ENCODE measurements at regions not wholly inside any gene's neighbourhood (a gene's known extent, or its start where the extent isn't known, plus 50 kb on each side); places are given as distances from the start of the nearest gene placed in this dataset.

DNA sequence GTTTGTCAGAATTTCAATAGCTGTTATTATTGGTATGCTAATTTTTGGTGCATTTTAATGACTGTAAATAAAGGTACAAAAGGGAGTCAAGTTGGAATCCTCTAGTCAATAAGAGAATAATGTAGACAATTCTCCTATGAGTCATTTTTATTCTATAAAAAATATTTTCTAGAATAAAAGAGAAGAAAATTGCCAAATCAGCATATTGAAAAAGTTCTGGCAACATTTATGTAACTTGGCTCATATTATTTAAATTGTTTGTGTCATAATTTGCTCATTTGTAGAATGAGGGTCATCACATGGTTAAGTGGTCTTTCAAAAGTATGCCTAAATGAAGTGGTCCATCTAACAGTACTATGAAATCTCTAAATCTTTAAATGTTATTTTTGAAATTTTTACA, 1719.8 kb upstream of the WWC1 start:
- no peaks in the 10 kb centered on the region for H3F3A ChIP-seq (ENCODE audit: insufficient read depth)
- no peak overlapping the region for H3K9ac ChIP-seq (ENCODE audit: low read length)
- no peak overlapping the region for H3K4me3 ChIP-seq (ENCODE audit: insufficient read depth, low read length, poor library complexity, severe bottlenecking)
- no peak overlapping the region for H3K27ac ChIP-seq (ENCODE audit: low read depth, low read length)
- H4K20me1 ChIP-seq (ENCODE audit: low read depth, low read length): no peaks in the 10 kb centered on the region
- no peaks in the 10 kb centered on the region for H3K27me3 ChIP-seq (ENCODE audit: low read length)
- H3K9me3 ChIP-seq (ENCODE audit: insufficient read depth, low read length): no peaks in the 10 kb centered on the region
- TF ChIP-seq, protein P1, sequence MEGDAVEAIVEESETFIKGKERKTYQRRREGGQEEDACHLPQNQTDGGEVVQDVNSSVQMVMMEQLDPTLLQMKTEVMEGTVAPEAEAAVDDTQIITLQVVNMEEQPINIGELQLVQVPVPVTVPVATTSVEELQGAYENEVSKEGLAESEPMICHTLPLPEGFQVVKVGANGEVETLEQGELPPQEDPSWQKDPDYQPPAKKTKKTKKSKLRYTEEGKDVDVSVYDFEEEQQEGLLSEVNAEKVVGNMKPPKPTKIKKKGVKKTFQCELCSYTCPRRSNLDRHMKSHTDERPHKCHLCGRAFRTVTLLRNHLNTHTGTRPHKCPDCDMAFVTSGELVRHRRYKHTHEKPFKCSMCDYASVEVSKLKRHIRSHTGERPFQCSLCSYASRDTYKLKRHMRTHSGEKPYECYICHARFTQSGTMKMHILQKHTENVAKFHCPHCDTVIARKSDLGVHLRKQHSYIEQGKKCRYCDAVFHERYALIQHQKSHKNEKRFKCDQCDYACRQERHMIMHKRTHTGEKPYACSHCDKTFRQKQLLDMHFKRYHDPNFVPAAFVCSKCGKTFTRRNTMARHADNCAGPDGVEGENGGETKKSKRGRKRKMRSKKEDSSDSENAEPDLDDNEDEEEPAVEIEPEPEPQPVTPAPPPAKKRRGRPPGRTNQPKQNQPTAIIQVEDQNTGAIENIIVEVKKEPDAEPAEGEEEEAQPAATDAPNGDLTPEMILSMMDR (IDR thresholded peaks at IDR 0.05; ENCODE audit: insufficient read depth, low read length, poor library complexity, severe bottlenecking): no peak
- TF ChIP-seq EZH2phosphoT487 (conservative IDR thresholded peaks at IDR 0.05; ENCODE audit: low read length): no peak
- H2AFZ ChIP-seq (ENCODE audit: low read depth, low read length, severe bottlenecking): no peak overlapping the region
- no peaks in the 10 kb centered on the region for H3K36me3 ChIP-seq (ENCODE audit: low read length)
- no peaks in the 10 kb centered on the region for H3K79me2 ChIP-seq (ENCODE audit: insufficient read depth, low read length)
- H3K9me2 ChIP-seq (replicated peaks; ENCODE audit: insufficient read depth, low read length): no peaks in the 10 kb centered on the region
- H3K4me2 ChIP-seq (ENCODE audit: low read depth, low read length, poor library complexity, severe bottlenecking): no peak overlapping the region

DNA sequence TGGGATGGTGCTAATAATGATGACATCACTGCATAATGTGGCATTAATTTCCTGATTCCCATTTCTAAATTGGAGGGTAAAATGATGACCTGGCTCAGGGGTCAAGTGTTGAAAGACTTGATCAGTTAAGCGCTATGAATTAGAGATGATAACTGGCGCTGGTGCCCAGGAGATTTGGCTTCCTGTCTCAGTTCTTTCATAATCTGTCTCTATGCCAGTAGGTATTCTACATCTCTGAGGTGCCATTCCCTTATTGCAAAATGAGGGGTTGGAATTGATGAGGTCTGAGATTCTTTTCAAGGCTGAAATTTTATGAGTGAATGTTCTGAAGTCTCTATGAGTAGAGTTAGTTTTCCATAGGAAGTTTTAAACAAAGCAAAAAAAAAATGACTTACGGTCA, 1715.1 kb upstream of the WWC1 start:
- H3K9ac ChIP-seq (ENCODE audit: low read length): no peak overlapping the region
- H3K9me2 ChIP-seq (replicated peaks; ENCODE audit: insufficient read depth, low read length): no peaks in the 10 kb centered on the region
- no peaks in the 10 kb centered on the region for H3K9me3 ChIP-seq (ENCODE audit: insufficient read depth, low read length)
- no peaks in the 10 kb centered on the region for H3K27me3 ChIP-seq (ENCODE audit: low read length)
- TF ChIP-seq, protein P1 (IDR thresholded peaks at IDR 0.05; ENCODE audit: insufficient read depth, low read length, poor library complexity, severe bottlenecking): no peak
- TF ChIP-seq EZH2phosphoT487 (conservative IDR thresholded peaks at IDR 0.05; ENCODE audit: low read length): no peak
- H3K79me2 ChIP-seq (ENCODE audit: insufficient read depth, low read length): no peaks in the 10 kb centered on the region
- no peaks in the 10 kb centered on the region for H4K20me1 ChIP-seq (ENCODE audit: low read depth, low read length)
- H3K4me3 ChIP-seq (ENCODE audit: insufficient read depth, low read length, poor library complexity, severe bottlenecking): no peak overlapping the region
- no peak overlapping the region for H2AFZ ChIP-seq (ENCODE audit: low read depth, low read length, severe bottlenecking)
- H3K36me3 ChIP-seq (ENCODE audit: low read length): no peaks in the 10 kb centered on the region
- no peak overlapping the region for H3K27ac ChIP-seq (ENCODE audit: low read depth, low read length)
- no peak overlapping the region for H3K4me2 ChIP-seq (ENCODE audit: low read depth, low read length, poor library complexity, severe bottlenecking)
- H3F3A ChIP-seq (ENCODE audit: insufficient read depth): no peaks in the 10 kb centered on the region

DNA sequence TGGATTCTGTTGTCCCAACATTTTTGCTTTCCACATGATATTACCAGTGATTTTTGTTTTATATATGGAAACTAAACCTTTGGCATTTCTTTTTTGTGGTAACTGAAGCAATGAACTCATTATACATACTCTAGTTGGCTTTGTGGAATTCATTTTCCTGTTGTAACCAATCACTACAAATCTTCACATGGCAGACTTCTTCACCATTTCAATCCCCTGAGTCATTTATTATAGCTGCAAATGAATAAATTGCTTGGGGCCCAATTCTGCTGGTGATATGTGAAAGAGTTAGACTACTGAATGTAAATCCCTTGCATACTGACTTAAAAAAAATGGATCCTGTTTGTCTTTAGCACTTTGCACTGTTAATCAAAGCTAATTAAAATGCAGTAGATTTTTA, 1709.6 kb upstream of the WWC1 start:
- Histone ChIP-seq H4K20me1 (ENCODE audit: low read depth, low read length) (no peaks in the 10 kb centered on the region), H3K9me3 (ENCODE audit: insufficient read depth, low read length) (no peaks in the 10 kb centered on the region), H2AFZ (ENCODE audit: low read depth, low read length, severe bottlenecking) (no peak overlapping the region), H3K27ac (ENCODE audit: low read depth, low read length) (no peak overlapping the region), H3K27me3 (ENCODE audit: low read length) (no peaks in the 10 kb centered on the region), H3K9ac (ENCODE audit: low read length) (no peak overlapping the region), H3K4me3 (ENCODE audit: insufficient read depth, low read length, poor library complexity, severe bottlenecking) (no peak overlapping the region), H3F3A (ENCODE audit: insufficient read depth) (no peaks in the 10 kb centered on the region), H3K79me2 (ENCODE audit: insufficient read depth, low read length) (no peaks in the 10 kb centered on the region), H3K4me2 (ENCODE audit: low read depth, low read length, poor library complexity, severe bottlenecking) (no peak overlapping the region), H3K9me2 (replicated peaks; ENCODE audit: insufficient read depth, low read length) (no peaks in the 10 kb centered on the region), H3K36me3 (ENCODE audit: low read length) (no peaks in the 10 kb centered on the region)
- no peak for TF ChIP-seq EZH2phosphoT487 (conservative IDR thresholded peaks at IDR 0.05; ENCODE audit: low read length)
- TF ChIP-seq, protein P1 (IDR thresholded peaks at IDR 0.05; ENCODE audit: insufficient read depth, low read length, poor library complexity, severe bottlenecking): no peak

DNA sequence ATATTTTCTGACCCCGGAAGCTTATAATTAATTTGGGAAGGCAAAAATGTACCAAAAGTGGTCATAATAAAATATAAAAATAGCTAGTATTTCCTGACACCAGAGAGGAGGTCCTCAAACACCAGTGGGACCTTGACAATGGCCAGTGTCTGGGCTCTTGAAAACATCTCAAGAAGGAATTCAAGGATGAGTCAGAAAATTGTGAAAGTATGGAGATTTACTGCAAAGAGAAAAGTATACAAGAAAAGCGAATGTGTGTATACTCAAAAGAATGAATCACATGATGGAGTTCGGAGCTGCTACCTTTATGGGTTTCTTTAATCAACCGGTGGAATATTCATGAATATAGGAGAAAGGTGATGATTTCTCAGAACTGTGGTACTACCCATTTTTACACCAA, 1709.0 kb upstream of the WWC1 start:
- Histone ChIP-seq H3K9me3 (ENCODE audit: insufficient read depth, low read length) (no peaks in the 10 kb centered on the region), H3K4me2 (ENCODE audit: low read depth, low read length, poor library complexity, severe bottlenecking) (no peak overlapping the region), H3K27ac (ENCODE audit: low read depth, low read length) (no peak overlapping the region), H3K27me3 (ENCODE audit: low read length) (no peaks in the 10 kb centered on the region), H3F3A (ENCODE audit: insufficient read depth) (no peaks in the 10 kb centered on the region), H3K4me3 (ENCODE audit: insufficient read depth, low read length, poor library complexity, severe bottlenecking) (no peak overlapping the region), H3K36me3 (ENCODE audit: low read length) (no peaks in the 10 kb centered on the region), H3K9ac (ENCODE audit: low read length) (no peak overlapping the region), H2AFZ (ENCODE audit: low read depth, low read length, severe bottlenecking) (no peak overlapping the region), H3K9me2 (replicated peaks; ENCODE audit: insufficient read depth, low read length) (no peaks in the 10 kb centered on the region), H4K20me1 (ENCODE audit: low read depth, low read length) (no peaks in the 10 kb centered on the region), H3K79me2 (ENCODE audit: insufficient read depth, low read length) (no peaks in the 10 kb centered on the region)
- TF ChIP-seq, protein P1 (IDR thresholded peaks at IDR 0.05; ENCODE audit: insufficient read depth, low read length, poor library complexity, severe bottlenecking): no peak
- TF ChIP-seq EZH2phosphoT487 (conservative IDR thresholded peaks at IDR 0.05; ENCODE audit: low read length): no peak

Data from SU-DHL-6 (cell line).